ENCODE measurements at regions not wholly inside any gene's neighbourhood (a gene's known extent, or its start where the extent isn't known, plus 50 kb on each side); places are given as distances from the start of the nearest gene placed in this dataset.

GRCh38 chr3:22113453-22113852 is 362.4 kb upstream of the ZNF385D start:
- TF ChIP-seq POLR2A (IDR thresholded peaks at IDR 0.05; ENCODE audit: low read length) (no peak), GATA1 (IDR thresholded peaks at IDR 0.05; ENCODE audit: low read depth, low read length) (no peak)

Data from erythroblast (primary cell).